AG04449 (cell line): ENCODE measurements at regions not wholly inside any gene's neighbourhood (a gene's known extent, or its start where the extent isn't known, plus 50 kb on each side); places are given as distances from the start of the nearest gene placed in this dataset.

ENCODE experiments used
- CTCF ChIA-PET: fragments of 350-600 bp; formaldehyde crosslinking; extraction: SDS; loops from one replicate; lab custom pipeline; 2021; ENCODE audit warnings: antibody characterized with exemption; lab: Yijun Ruan, JAX
- POLR2A ChIA-PET: fragments of 400-600, 350-600 bp; formaldehyde crosslinking; extraction: SDS; loops from one replicate; lab custom pipeline; 2020; ENCODE audit warnings: antibody characterized with exemption, inconsistent platforms; lab: Yijun Ruan, JAX
- DNase-seq: peaks from one replicate; pipeline ENCODE4 v3.0.0-alpha.2; 2010; ENCODE audit warnings: low read depth, low spot score
- H3K4me3 ChIP-seq: 2 replicates; pipeline ENCODE4 v1.5.1; 2011; ENCODE audit warnings: low read depth, mild to moderate bottlenecking, control low read depth, low read length
- CTCF ChIP-seq: IDR thresholded peaks from one replicate; pipeline ENCODE4 v1.5.1; 2011; ENCODE audit warnings: mild to moderate bottlenecking, moderate library complexity, low read length, control low read depth, inconsistent platforms; ENCODE audit not compliant: insufficient read depth; ENCODE audit errors: missing control alignments

GRCh38 chr11:71138737-71139425 is 113.5 kb downstream of the SHANK2 start:
- no peak for TF ChIP-seq CTCF
- H3K4me3 ChIP-seq, result no peak overlapping the region
- POLR2A ChIA-PET, result no interaction called here
- CTCF ChIA-PET, result no interaction called here
- DNase-seq, result no peak

GRCh38 chr11:71137376-71137775 is 115.0 kb downstream of the SHANK2 start:
- ChIA-PET CTCF (no interaction called here), POLR2A (no interaction called here)
- no peak overlapping the region for H3K4me3 ChIP-seq
- no peak for DNase-seq
- TF ChIP-seq CTCF, result no peak

GRCh38 chr11:71136095-71136845 is 116.1 kb downstream of the SHANK2 start:
- DNase-seq, result no peak
- POLR2A ChIA-PET, result no interaction called here
- CTCF ChIA-PET, result no interaction called here
- H3K4me3 ChIP-seq, result no peak overlapping the region
- TF ChIP-seq CTCF, result no peak

GRCh38 chr11:71135112-71135511 is 117.3 kb downstream of the SHANK2 start:
- ChIA-PET CTCF (no interaction called here), POLR2A (no interaction called here)
- no peak for DNase-seq
- no peak for TF ChIP-seq CTCF
- H3K4me3 ChIP-seq, result no peak overlapping the region

- POLR2A ChIA-PET, result no interaction called here
- CTCF ChIA-PET, result no interaction called here
- TF ChIP-seq CTCF, result no peak
Measured at GRCh38 chr11:71133946-71134345, 118.4 kb downstream of the SHANK2 start.

GRCh38 chr11:71131861-71132260 is 120.5 kb downstream of the SHANK2 start:
- no peak overlapping the region for H3K4me3 ChIP-seq
- ChIA-PET CTCF (no interaction called here), POLR2A (no interaction called here)
- DNase-seq, result no peak
- TF ChIP-seq CTCF, result no peak

More at GRCh38 chr11:71133946-71134345, 118.4 kb downstream of the SHANK2 start:
- H3K4me3 ChIP-seq, result no peak overlapping the region
- no peak for DNase-seq
